ENCODE measurements at regions not wholly inside any gene's neighbourhood (a gene's known extent, or its start where the extent isn't known, plus 50 kb on each side); places are given as distances from the start of the nearest gene placed in this dataset.

DNA sequence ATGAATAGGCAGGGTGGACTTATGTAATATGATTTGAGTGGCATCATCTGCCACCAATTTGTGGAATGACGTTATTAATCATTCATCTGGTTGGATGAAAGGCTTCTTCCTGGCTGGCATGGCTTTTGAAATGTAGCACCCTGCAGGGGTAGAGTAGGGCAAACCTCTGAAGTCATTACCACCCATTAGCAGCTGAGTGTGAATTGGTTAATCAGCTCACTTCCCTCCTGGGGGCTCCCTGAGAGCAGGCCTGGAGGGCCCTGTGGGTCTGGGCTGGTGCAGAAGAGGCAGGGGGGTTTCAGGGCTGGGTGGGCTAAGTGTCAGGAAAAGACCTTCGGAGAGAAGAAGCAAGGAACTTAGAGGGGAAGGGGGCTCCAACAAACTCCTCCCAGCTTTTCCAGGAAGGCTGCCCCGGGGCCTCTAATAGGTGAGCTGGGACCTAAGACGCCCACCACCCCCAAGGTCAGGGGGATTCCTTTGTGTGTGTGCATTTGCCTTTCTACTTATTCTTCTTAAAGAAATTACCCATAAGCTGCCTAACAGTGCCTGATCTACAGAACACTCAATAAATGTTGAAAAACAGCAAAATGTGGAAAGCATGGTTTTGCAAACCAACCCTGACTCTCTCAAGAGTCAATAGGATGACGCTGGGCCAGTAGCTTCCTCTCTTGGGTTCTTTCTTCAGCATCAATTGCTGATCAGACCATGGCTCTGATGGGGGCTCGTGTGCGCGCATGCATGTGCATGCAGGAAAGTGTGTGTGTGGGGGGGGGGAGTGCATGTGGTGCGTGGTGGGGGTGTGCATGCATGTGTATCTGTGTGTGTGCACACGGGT, 49.7 kb upstream of the ZNF516 start:
- DNase-seq (no peak), ATAC-seq (ENCODE audit: poor library complexity) (no peak)
- intact Hi-C loops (cut with DNase I), result no loop called here
